HFF-Myc (cell line): ENCODE measurements at regions not wholly inside any gene's neighbourhood (a gene's known extent, or its start where the extent isn't known, plus 50 kb on each side); places are given as distances from the start of the nearest gene placed in this dataset.

Experiments used
- DNase-seq: peaks from one replicate; pipeline ENCODE4 v3.0.0-alpha.2; 2011; ENCODE audit warnings: low read depth; ENCODE audit errors: extremely low read depth
- H3K4me3 ChIP-seq: replicated peaks from 2 replicates; pipeline ENCODE4 v1.5.1; 2011; ENCODE audit warnings: low read depth, mild to moderate bottlenecking, control low read depth, low read length
- CTCF ChIP-seq: IDR thresholded peaks from 2 replicates; pipeline ENCODE4 v1.5.1; 2012; ENCODE audit warnings: mild to moderate bottlenecking, low read depth, low read length, control low read depth; ENCODE audit errors: missing control alignments

DNA sequence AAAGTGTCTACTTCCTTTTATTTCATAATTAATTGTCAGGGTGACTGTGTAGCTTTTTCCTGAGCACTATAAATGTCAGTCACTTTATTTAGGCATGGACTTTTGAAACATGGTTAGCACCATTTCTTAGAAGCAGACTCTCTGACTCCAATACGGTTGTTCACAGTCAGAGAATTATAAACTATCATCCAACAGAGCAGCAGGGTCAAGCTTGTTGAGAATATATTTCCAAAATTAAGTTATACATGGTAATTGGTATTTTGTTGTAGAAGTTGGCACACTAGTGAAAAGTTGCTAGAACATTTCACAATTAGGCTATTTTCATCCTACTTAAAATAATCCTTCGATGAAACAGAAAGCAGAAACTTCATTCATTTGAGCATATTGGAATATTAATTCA, 1155.5 kb upstream of the IGFBP7 start:
- DNase-seq = no peak
- TF ChIP-seq CTCF = no peak
- H3K4me3 ChIP-seq = no peak overlapping the region

DNA sequence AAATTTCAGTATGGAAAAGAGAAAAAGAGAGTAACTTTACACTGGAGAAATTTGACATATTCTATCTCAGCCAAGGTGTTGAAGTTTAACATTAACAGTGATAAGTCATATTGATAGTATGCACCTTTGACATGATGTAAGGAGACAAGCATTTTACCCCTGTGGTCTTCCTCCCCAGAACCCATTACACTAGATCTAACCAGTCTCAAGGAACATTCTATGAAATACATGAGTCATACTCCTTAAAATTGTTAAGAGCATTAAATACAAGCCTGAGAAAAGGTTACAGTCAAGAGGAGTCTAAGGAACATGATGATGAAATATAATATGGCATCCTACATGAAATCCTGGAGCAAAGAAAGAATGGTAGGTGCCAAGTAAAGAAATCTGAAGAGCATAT, 1151.3 kb upstream of the IGFBP7 start:
- no peak for DNase-seq
- no peak for TF ChIP-seq CTCF
- no peak overlapping the region for H3K4me3 ChIP-seq

- H3K4me3 ChIP-seq = no peak overlapping the region
- TF ChIP-seq CTCF = no peak
- no peak for DNase-seq
Observed at GRCh38 chr4:58254291-58254690, 1144.1 kb upstream of the IGFBP7 start.

DNA sequence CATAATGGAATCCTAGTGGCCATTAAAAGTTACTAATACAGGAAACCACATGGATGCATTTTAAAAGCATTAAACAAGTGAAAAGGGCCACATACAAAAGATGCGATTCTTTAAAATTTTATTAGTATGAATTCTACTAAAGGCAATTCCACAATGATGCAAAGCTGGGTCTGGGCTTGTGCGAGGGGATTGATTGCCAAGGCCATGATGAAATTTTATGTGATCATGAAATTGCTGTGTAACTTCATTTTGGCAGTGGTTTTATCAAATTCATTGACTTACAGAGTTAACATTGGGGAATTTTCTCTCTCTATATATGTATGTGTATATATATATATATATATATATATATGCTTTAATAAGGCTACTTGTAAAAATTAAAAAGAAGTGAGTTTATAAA, 1142.5 kb upstream of the IGFBP7 start:
- no peak for TF ChIP-seq CTCF
- DNase-seq = no peak
- no peak overlapping the region for H3K4me3 ChIP-seq

DNA sequence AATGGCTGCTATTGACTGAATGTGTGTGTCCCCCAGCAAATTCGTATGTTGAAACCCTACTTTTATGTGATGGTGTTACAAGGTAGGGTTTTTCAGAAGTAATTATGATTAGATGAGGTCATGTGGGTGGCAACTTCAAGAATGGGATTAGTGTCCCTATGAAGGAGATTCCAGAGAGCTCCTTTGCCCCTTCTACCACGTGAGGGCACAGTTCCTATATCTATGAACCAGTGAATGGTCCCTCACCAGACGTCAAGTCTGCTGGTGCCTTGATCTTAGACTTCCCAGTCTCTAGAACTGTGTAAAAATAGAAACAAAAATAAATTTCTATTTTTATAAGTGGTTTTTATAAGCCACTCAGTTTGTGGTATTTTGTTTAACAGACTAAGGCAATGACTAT, 1137.6 kb upstream of the IGFBP7 start:
- TF ChIP-seq CTCF = no peak

DNA sequence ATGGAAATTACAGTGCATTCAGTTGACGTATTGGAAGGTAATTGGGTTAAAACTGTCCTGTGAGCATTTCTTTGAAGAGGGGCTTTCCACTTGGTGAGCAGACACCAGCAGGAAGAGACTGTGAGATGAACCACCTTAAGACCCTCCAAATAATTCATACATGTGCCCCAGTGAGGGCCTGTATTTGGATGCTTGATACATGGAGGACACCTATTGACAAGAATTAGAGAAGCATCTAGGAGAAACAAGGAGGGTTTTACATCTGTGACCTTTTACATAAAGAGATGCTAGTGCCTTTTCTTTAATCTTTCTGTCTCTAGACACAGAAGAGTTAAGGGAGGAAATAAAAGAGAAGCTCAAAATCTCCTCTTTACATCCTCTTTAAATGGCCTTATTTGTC, 1115.3 kb upstream of the IGFBP7 start:
- TF ChIP-seq CTCF = no peak
- no peak overlapping the region for H3K4me3 ChIP-seq
- no peak for DNase-seq

More for the DNA sequence above, 1137.6 kb upstream of the IGFBP7 start:
- H3K4me3 ChIP-seq = no peak overlapping the region
- no peak for DNase-seq

- no peak for TF ChIP-seq CTCF
- no peak for DNase-seq
- H3K4me3 ChIP-seq = no peak overlapping the region
Observed at GRCh38 chr4:58219179-58219578, 1109.0 kb upstream of the IGFBP7 start.
